GM12878 (cell line): ENCODE measurements at regions not wholly inside any gene's neighbourhood (a gene's known extent, or its start where the extent isn't known, plus 50 kb on each side); places are given as distances from the start of the nearest gene placed in this dataset.

ENCODE experiments used
- HDAC6 ChIP-seq: fragments of 200-600 bp; sonication (generic); IDR thresholded peaks from one replicate; pipeline ENCODE4 v1.8.0; 2017; ENCODE audit warnings: antibody characterized with exemption; ENCODE audit not compliant: unreplicated experiment
- JUND ChIP-seq: IDR thresholded peaks from 2 replicates; pipeline ENCODE4 v1.6.1; 2012; ENCODE audit warnings: low read depth, mild to moderate bottlenecking, low read length, improper control_type of control experiment, moderate library complexity
- ZNF687 ChIP-seq: fragments of 450-650 bp; IDR thresholded peaks from 2 replicates; pipeline ENCODE4 v1.6.1; 2017; ENCODE audit warnings: mild to moderate bottlenecking, moderate library complexity
- TF ChIP-seq, protein P1 (sequence below): fragments of 450-650 bp; formaldehyde crosslinking; IDR thresholded peaks from 2 replicates; pipeline ENCODE4 v1.4.0; 2020; ENCODE audit warnings: mild to moderate bottlenecking, moderate library complexity

DNA sequence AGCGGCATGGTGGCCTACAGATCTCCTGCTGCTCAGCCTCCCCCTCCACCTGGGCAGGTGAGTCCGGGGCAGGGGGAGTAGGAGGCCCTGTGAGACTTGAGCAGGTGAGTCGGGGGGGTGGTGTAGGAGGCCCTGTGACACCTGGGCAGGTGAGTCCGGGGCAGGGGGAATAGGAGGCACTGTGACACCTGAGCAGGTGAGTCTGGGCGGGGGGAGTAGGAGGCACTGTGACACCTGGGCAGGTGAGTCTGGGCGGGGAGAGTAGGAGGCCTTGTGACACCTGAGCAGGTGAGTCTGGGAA, 299.3 kb downstream of the BRD1 start (continued):
- TF ChIP-seq ZNF687 (no peak), HDAC6 (no peak), JUND (no peak)
- TF ChIP-seq, protein P1, sequence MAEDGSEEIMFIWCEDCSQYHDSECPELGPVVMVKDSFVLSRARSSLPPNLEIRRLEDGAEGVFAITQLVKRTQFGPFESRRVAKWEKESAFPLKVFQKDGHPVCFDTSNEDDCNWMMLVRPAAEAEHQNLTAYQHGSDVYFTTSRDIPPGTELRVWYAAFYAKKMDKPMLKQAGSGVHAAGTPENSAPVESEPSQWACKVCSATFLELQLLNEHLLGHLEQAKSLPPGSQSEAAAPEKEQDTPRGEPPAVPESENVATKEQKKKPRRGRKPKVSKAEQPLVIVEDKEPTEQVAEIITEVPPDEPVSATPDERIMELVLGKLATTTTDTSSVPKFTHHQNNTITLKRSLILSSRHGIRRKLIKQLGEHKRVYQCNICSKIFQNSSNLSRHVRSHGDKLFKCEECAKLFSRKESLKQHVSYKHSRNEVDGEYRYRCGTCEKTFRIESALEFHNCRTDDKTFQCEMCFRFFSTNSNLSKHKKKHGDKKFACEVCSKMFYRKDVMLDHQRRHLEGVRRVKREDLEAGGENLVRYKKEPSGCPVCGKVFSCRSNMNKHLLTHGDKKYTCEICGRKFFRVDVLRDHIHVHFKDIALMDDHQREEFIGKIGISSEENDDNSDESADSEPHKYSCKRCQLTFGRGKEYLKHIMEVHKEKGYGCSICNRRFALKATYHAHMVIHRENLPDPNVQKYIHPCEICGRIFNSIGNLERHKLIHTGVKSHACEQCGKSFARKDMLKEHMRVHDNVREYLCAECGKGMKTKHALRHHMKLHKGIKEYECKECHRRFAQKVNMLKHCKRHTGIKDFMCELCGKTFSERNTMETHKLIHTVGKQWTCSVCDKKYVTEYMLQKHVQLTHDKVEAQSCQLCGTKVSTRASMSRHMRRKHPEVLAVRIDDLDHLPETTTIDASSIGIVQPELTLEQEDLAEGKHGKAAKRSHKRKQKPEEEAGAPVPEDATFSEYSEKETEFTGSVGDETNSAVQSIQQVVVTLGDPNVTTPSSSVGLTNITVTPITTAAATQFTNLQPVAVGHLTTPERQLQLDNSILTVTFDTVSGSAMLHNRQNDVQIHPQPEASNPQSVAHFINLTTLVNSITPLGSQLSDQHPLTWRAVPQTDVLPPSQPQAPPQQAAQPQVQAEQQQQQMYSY, result no peak
